ENCODE measurements at regions not wholly inside any gene's neighbourhood (a gene's known extent, or its start where the extent isn't known, plus 50 kb on each side); places are given as distances from the start of the nearest gene placed in this dataset.

- intact Hi-C loops (cut with DNase I), result no loop called here
- DNase-seq (ENCODE audit: low spot score), result no peak
These were observed 146.4 kb downstream of the CHD9NB start for GRCh38 chr16:52906281-52906680.

DNA sequence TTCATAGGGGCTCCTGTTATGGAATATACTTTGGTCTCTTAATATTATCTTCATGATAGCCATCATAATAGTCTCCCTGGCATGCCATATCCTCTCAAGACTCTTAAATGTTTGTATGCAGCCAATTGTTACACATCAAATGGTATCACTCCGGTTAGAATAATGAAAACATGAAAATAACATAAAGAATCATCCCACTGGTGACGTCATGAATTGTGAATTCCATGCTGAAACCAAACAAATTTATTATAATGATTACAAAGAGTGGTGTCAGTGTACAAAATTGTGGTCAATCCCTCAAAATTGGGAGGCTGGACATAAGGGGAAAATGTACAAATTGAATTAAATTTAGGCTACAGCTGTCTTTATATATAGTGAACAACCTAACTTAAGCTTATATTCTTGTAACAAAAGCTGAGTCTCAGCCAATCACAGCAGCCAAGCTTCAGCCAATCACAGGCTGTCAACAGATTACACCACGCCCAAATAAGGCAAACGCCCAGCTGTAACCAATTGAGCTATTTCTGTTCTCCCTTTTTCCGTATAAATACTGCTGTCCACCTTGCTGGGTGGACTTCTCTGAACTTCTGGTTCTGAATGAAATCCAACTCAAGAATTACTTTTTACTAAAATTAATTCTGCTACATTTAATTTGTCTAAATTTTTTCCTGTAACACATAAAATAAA lies 156.1 kb downstream of the CHD9NB start:
- intact Hi-C loops (cut with DNase I), result no loop called here
- DNase-seq (ENCODE audit: low spot score), result no peak

GRCh38 chr16:52874042-52874441 lies 178.7 kb downstream of the CHD9NB start:
- no peak for DNase-seq (ENCODE audit: low spot score)
- intact Hi-C loops (cut with DNase I), result no loop called here

- no peak for DNase-seq (ENCODE audit: low spot score)
These were observed 180.0 kb downstream of the CHD9NB start for GRCh38 chr16:52872731-52873130.

GRCh38 chr16:52871481-52871880 lies 181.2 kb downstream of the CHD9NB start:
- intact Hi-C loops (cut with DNase I), result no loop called here
- DNase-seq (ENCODE audit: low spot score), result no peak

More at GRCh38 chr16:52872731-52873130, 180.0 kb downstream of the CHD9NB start:
- intact Hi-C loops (cut with DNase I), result no loop called here

- DNase-seq (ENCODE audit: low spot score), result no peak
- intact Hi-C loops (cut with DNase I), result no loop called here
These were observed 183.5 kb downstream of the CHD9NB start for GRCh38 chr16:52869243-52869642.

DNA sequence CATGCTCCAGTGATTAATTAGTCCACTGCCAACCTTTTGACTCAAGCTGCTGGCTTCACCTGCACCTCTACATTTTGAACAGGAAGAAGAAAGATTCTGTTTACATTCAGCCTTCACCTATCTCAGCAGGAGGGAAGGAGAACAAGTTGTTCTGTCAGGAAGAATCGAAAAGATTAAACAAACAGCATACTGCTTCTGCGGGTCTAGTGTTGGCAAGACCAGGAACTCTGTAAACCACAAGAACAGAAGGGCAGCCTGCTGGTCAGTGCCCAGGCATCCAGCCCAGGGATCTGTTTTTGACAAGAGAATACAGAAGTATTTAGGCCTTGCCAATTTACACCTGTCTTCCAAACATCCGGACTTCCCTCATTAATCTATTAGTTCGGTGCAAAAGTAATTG lies 189.7 kb downstream of the CHD9NB start:
- intact Hi-C loops (cut with DNase I), result no loop called here

GRCh38 chr16:52861614-52862022 lies 191.1 kb downstream of the CHD9NB start:
- no peak for DNase-seq (ENCODE audit: low spot score)
- intact Hi-C loops (cut with DNase I), result no loop called here

More for the DNA sequence above, 189.7 kb downstream of the CHD9NB start:
- DNase-seq (ENCODE audit: low spot score), result no peak

GRCh38 chr16:52855463-52855862 lies 197.2 kb downstream of the CHD9NB start:
- intact Hi-C loops (cut with DNase I), result no loop called here
- no peak for DNase-seq (ENCODE audit: low spot score)

- DNase-seq (ENCODE audit: low spot score), result no peak
- intact Hi-C loops (cut with DNase I), result no loop called here
These were observed 199.7 kb downstream of the CHD9NB start for GRCh38 chr16:52852978-52853377.

GRCh38 chr16:52851211-52851740 lies 201.4 kb downstream of the CHD9NB start:
- intact Hi-C loops (cut with DNase I), result no loop called here
- no peak for DNase-seq (ENCODE audit: low spot score)

DNA sequence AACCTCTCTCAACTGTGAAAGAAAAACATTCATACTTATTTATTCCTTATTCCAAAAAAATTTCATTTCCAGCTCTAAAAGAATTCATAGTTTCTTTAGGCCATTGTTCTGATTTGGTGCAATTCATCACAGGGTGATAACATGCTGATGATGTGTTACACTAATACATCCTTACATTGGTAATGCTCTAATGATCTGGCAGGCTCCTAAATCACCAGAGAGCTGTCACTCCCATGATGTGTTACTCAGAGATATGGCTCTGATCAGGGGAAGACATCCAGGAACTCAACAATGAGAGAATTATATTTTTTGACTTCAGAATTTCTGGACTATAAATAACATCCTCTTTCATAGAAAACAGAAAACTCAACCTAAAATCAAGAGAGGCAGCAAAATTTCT lies 209.3 kb downstream of the CHD9NB start:
- intact Hi-C loops (cut with DNase I), result no loop called here
- DNase-seq (ENCODE audit: low spot score), result no peak

DNA sequence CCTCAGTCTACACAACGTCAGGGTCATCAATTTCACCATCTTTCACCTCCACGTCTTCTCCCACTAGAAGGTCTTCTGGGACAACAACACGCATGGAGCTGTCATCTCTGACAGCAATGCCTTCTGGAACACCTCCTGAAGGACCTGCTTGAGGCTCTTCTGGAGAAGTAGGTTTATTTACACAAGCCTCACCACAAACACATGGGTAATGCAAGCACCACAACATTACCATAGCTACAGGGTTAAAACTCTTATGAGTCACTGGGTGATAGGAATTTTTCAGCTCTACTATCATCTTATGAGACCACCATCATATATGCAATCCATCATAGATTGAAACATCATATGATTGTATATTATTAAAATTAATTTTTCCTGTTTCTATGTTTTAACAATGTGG lies 215.4 kb downstream of the CHD9NB start:
- no peak for DNase-seq (ENCODE audit: low spot score)
- intact Hi-C loops (cut with DNase I), result no loop called here

- DNase-seq (ENCODE audit: low spot score), result no peak
- intact Hi-C loops (cut with DNase I), result no loop called here
These were observed 217.8 kb downstream of the CHD9NB start for GRCh38 chr16:52834736-52835465.

- DNase-seq (ENCODE audit: low spot score), result no peak
- intact Hi-C loops (cut with DNase I), result no loop called here
These were observed 219.9 kb downstream of the CHD9NB start for GRCh38 chr16:52832771-52833170.

GRCh38 chr16:52827456-52827855 lies 225.2 kb downstream of the CHD9NB start:
- no peak for DNase-seq (ENCODE audit: low spot score)
- intact Hi-C loops (cut with DNase I), result no loop called here

DNA sequence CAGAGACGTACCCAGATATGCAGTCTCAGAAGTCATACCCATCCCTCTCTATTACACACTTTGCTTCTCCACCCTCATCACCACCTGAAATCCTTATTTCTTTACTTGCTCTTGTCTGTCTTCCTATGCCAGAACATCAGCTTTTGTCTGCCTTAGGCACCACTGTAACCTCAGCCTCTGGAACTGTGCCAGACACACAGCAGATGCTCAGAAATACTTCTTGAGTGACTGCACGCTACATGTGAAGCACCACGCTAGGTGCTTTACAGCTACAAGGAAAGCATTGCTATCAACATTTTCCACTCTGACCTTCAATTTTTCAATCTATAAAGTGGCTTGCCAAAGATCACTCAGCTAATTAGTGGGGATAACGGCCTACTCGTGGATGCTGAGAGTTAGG lies 226.8 kb downstream of the CHD9NB start:
- DNase-seq (ENCODE audit: low spot score), result no peak
- intact Hi-C loops (cut with DNase I), result no loop called here

GRCh38 chr16:52819808-52820207 lies 232.9 kb downstream of the CHD9NB start:
- no peak for DNase-seq (ENCODE audit: low spot score)
- intact Hi-C loops (cut with DNase I), result no loop called here

DNA sequence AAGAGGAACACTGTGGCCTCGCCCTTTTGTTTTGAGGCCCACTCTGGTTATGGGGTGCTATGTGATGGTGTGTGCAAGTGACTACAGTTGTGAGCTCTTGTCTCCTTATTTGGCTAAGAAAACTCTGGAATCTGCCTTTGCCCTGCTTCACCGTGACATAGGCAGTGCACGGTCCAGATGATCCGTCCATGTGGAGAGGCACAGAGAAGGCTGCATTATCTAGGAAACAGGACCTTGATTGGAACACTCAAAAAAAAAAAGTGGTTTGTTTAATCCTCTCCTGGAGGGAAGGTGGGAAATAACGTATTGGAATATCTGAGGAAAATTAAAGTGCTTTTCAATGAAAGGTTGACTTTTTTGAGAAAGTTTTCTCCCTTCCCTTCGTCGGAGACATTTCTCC lies 233.3 kb downstream of the CHD9NB start:
- intact Hi-C loops (cut with DNase I), result no loop called here

DNA sequence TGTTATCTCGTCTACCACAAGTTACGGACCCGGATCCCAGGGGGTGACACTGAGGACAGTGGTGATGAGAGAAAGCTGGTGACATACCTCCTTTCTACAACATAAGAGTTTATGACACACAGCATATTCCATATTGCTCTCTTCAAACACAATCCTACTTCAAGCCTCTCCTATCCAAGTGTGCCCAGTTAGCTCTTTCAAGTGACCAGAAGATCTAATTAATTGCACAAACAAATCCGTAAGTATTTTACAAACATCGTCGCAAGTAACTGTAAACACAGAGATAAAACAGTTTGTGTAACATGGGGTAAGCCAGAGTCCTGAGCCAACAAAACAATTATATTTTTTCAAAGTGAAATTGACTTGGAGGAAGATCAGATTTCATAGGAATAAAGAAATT lies 235.0 kb downstream of the CHD9NB start:
- intact Hi-C loops (cut with DNase I), result no loop called here
- no peak for DNase-seq (ENCODE audit: low spot score)

More for the DNA sequence above, 233.3 kb downstream of the CHD9NB start:
- no peak for DNase-seq (ENCODE audit: low spot score)

DNA sequence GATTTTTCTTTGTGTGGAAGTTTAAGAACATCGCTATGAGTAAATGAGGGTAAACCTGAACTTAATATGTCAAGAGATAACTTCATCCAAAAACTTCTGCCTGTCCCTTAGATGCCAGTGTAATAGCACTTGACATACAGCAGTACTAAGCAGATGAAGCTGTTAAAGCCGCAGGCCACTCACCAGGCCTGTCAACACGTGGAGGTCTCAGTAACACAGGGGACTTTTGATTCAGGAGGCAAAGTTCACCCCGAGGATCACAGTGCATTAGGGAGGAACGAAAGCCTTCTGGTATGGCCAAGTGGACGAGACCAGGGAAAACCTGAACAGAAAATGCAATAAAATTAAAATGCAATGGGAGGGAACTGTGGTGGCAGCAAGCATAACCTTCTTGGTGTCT lies 235.7 kb downstream of the CHD9NB start:
- DNase-seq (ENCODE audit: low spot score), result no peak
- intact Hi-C loops (cut with DNase I), result no loop called here

Data from posterior vena cava (tissue), 2 donors.